Thoracic aorta (tissue), 2 donors: ENCODE measurements at regions not wholly inside any gene's neighbourhood (a gene's known extent, or its start where the extent isn't known, plus 50 kb on each side); places are given as distances from the start of the nearest gene placed in this dataset.
A peak's percentile ranks its signal among the peaks of the same experiment; 100 is the strongest.

ENCODE experiments used
- ATAC-seq: fragments of 150-250 bp; one replicate; pipeline ENCODE4 v1.8.0; 2017; ENCODE audit warnings: low read depth; ENCODE audit not compliant: insufficient number of reproducible peaks, low FRiP score
- DNase-seq: peaks from one replicate; pipeline ENCODE4 v3.0.0-alpha.2; 2020; ENCODE audit warnings: low spot score
- H3K27ac ChIP-seq, 2 donors: fragments of 200-600 bp; sonication (generic); 1 replicate in 1 of 2; 2 replicates in 1 of 2; pipeline ENCODE4 v1.5.1; 2016; ENCODE audit warnings: mild to moderate bottlenecking in 2 of 2, moderate library complexity in 2 of 2
- H3K27me3 ChIP-seq: fragments of 200-600 bp; sonication (generic); replicated peaks from 2 replicates; pipeline ENCODE4 v1.6.0; 2016; ENCODE audit warnings: mild to moderate bottlenecking; ENCODE audit not compliant: insufficient read depth
- H3K36me3 ChIP-seq: fragments of 200-600 bp; sonication (generic); one replicate; pipeline ENCODE4 v1.5.1; 2016
- H3K4me1 ChIP-seq, 2 donors: fragments of 200-600 bp; sonication (generic); 1 replicate in 1 of 2; 2 replicates in 1 of 2; pipeline versions ENCODE4 v1.5.1 to v1.6.0; 2016; ENCODE audit warnings: low read depth in 2 of 2, mild to moderate bottlenecking in 1 of 2; ENCODE audit not compliant: control insufficient read depth in 1 of 2
- H3K4me3 ChIP-seq: fragments of 200-600 bp; sonication (generic); 2 replicates; pipeline ENCODE4 v1.5.1; 2016; ENCODE audit warnings: mild to moderate bottlenecking
- H3K9me3 ChIP-seq: fragments of 200-600 bp; sonication (generic); 2 replicates; pipeline ENCODE4 v1.5.1; 2016
- TF ChIP-seq, protein P1 (sequence below): fragments of 200-600 bp; sonication (generic); IDR thresholded peaks from one replicate; pipeline ENCODE4 v1.5.1; 2019; ENCODE audit warnings: antibody characterized with exemption

DNA sequence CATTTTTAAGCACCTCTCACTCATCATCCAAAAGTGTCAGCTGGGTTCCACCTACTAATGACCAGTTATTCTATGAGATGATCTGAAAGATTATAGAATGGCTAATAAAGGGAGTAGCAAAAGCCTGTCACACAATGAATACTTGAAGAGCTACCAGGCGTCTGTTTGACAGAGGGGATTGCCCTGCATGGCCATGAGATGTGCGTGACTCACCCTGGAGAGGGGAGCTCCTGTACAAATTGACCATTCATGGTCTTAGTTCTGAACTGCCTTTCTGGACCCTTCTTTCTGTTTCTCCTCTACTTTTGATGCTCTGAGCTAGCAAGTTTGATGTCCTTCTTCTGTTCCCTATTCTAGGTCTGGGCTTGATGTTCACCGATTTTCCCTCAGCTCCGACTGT is 85.2 kb upstream of the ABCD3 start:
- no peak overlapping the region for H3K27ac ChIP-seq
- no peak for ATAC-seq

GRCh38 chr1:94332516-94332915 is 85.7 kb upstream of the ABCD3 start:
- H3K4me1 ChIP-seq: peaks cover 0 to 27% of the 10 kb centered on the region in 2 donors
- H3K27ac ChIP-seq: no peak overlapping the region
- H3K9me3 ChIP-seq: no peaks in the 10 kb centered on the region
- no peak for DNase-seq
- no peaks in the 10 kb centered on the region for H3K27me3 ChIP-seq
- H3K36me3 ChIP-seq: no peaks in the 10 kb centered on the region
- ATAC-seq: no peak
- TF ChIP-seq, protein P1, sequence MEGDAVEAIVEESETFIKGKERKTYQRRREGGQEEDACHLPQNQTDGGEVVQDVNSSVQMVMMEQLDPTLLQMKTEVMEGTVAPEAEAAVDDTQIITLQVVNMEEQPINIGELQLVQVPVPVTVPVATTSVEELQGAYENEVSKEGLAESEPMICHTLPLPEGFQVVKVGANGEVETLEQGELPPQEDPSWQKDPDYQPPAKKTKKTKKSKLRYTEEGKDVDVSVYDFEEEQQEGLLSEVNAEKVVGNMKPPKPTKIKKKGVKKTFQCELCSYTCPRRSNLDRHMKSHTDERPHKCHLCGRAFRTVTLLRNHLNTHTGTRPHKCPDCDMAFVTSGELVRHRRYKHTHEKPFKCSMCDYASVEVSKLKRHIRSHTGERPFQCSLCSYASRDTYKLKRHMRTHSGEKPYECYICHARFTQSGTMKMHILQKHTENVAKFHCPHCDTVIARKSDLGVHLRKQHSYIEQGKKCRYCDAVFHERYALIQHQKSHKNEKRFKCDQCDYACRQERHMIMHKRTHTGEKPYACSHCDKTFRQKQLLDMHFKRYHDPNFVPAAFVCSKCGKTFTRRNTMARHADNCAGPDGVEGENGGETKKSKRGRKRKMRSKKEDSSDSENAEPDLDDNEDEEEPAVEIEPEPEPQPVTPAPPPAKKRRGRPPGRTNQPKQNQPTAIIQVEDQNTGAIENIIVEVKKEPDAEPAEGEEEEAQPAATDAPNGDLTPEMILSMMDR: no peak
- H3K4me3 ChIP-seq: no peak overlapping the region

More for the DNA sequence above, 85.2 kb upstream of the ABCD3 start:
- H3K9me3 ChIP-seq: no peaks in the 10 kb centered on the region
- H3K36me3 ChIP-seq: no peaks in the 10 kb centered on the region
- H3K4me3 ChIP-seq: no peak overlapping the region
- no peaks in the 10 kb centered on the region for H3K27me3 ChIP-seq
- DNase-seq: no peak
- TF ChIP-seq, protein P1: no peak
- peaks cover 0 to 23% of the 10 kb centered on the region in 2 donors for H3K4me1 ChIP-seq

DNA sequence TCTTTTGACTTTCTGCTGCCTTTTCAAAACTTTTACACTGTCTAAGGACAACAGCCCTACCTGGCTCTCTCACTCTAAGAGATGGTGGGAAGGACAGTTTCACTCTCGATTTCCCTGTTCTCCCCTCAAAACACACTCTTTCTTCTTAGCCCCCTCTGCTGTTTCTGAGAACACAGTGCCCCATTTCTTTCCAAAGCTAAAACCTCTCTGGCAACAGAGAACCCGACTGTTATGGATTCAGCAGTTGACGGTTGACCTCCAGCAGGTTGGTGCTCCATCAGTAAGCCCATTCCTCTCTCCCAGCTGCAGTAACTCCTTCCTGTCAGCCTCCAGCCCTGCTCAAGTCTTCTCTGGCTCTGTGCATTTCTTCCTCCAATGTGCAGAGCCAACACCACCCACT is 88.2 kb upstream of the ABCD3 start:
- H3K27ac ChIP-seq: no peak overlapping the region
- no peaks in the 10 kb centered on the region for H3K36me3 ChIP-seq
- DNase-seq: no peak
- H3K27me3 ChIP-seq: no peaks in the 10 kb centered on the region
- H3K4me3 ChIP-seq: no peak overlapping the region
- no peaks in the 10 kb centered on the region for H3K9me3 ChIP-seq
- peaks cover 12 to 44% of the 10 kb centered on the region in 2 donors for H3K4me1 ChIP-seq
- TF ChIP-seq, protein P1: peak; percentile 34
- ATAC-seq: no peak

DNA sequence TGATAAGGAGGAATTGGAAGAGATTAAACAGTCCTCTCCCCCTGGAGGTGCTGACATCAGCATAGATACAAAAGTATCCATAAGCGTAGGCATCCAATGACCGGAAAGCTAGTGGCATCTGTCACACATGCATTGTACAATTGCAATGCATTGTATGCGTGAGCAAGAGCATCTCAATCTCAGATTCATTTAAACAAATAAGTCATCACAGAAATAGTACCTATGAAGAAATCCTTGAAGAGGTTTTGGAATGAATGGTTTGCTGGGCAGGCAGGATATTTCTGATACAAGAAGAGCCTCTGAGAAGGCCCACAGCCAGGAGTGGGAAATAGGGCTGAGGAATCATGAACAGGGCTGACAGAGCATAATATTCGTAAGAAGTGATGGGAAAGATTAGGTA is 88.9 kb upstream of the ABCD3 start:
- DNase-seq (no peak), ATAC-seq (no peak)
- no peaks in the 10 kb centered on the region for H3K36me3 ChIP-seq
- no peaks in the 10 kb centered on the region for H3K27me3 ChIP-seq
- H3K27ac ChIP-seq: no peak overlapping the region
- H3K4me3 ChIP-seq: no peak overlapping the region
- peaks cover 15 to 44% of the 10 kb centered on the region in 2 donors for H3K4me1 ChIP-seq
- H3K9me3 ChIP-seq: no peaks in the 10 kb centered on the region
- TF ChIP-seq, protein P1: no peak

DNA sequence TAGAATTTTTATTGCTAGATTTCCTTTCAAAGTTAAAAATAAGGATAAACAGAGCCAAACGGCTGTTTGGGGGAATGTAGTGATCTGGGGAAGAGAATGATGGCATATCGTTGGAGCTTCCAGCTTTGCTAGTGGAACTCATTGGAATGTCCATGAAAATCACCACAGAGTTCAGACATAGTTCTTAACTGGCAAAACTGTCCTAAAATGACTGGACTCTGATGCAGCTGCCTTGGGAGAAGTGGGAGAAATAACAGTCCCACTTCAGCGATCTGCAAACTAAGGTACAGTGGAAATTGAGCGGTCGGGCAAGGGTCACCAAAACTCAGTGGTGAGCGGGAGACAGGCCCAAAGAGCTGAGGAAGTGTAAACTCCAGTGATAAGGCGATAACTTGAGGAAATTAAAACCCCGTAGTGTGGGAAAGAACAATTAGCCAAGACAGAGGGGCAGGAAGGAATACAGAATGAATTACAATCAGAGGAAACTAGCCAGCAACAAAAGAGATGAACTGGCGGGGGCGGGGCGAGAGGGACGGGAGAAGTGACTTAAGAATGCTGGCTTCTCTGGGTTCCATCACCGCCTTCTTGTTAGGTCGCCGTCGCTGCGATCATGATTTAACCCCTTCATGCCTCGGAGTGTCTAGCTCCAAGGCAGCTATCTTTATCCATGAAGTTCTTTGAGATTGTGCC is 89.8 kb upstream of the ARHGAP29 start:
- peaks cover 22 to 61% of the 10 kb centered on the region in 2 donors for H3K4me1 ChIP-seq
- DNase-seq (peak; percentile 23), ATAC-seq (no peak)
- H3K9me3 ChIP-seq: no peaks in the 10 kb centered on the region
- no peaks in the 10 kb centered on the region for H3K36me3 ChIP-seq
- TF ChIP-seq, protein P1: no peak
- H3K27me3 ChIP-seq: no peaks in the 10 kb centered on the region
- peak overlapping the region; percentile 6 for H3K4me3 ChIP-seq
- peak overlapping the region; percentile 46 to 86 for H3K27ac ChIP-seq
